Endothelial cell of umbilical vein (primary cell): ENCODE measurements at regions not wholly inside any gene's neighbourhood (a gene's known extent, or its start where the extent isn't known, plus 50 kb on each side); places are given as distances from the start of the nearest gene placed in this dataset.

ENCODE experiments used
- BruUV-seq: library from RNA; stranded (reverse); fragments of 400-500 nt; replicated peaks from 2 replicates; lab custom pipeline; 2021; lab: Mats Ljungman, UMichigan
- CTCF ChIA-PET: fragments of 300-600, 350-600 bp; sonication (Branson Sonifier 250); formaldehyde crosslinking; loops from one replicate; lab custom pipeline; 2021; ENCODE audit warnings: antibody characterized with exemption, inconsistent platforms; lab: Charles Lee
- POLR2A ChIA-PET: fragments of 300-600, 350-600 bp; sonication (Branson Sonifier 250); formaldehyde crosslinking; loops from one replicate; lab custom pipeline; 2021; ENCODE audit warnings: antibody characterized with exemption, inconsistent platforms; lab: Charles Lee
- DNase-seq: peaks from one replicate; pipeline ENCODE4 v3.0.0-alpha.2; 2011; ENCODE audit warnings: low read depth, low spot score
- FAIRE-seq: peaks from 2 replicates; lab custom pipeline; 2011; peaks lifted over from hg19 to GRCh38; lab: Jason Lieb, UNC
- H2AFZ ChIP-seq: 2 replicates; pipeline ENCODE4 v1.6.0; 2012; ENCODE audit warnings: low read depth, low read length, control low read depth, inconsistent platforms
- H3K27ac ChIP-seq: 2 replicates; pipeline ENCODE4 v1.5.1; 2011; ENCODE audit warnings: low read depth, mild to moderate bottlenecking, control low read depth, low read length, moderate library complexity; ENCODE audit not compliant: insufficient read depth
- H3K27me3 ChIP-seq, 2 experiments: 2 replicates each; pipeline versions ENCODE4 v1.6.0 to v1.6.1; 2011; ENCODE audit warnings: low read length in 2 of 2, mixed read lengths in 1 of 2; ENCODE audit not compliant: control insufficient read depth in 2 of 2, insufficient read depth in 2 of 2
- H3K36me3 ChIP-seq, 2 experiments: 2 replicates in 1 of 2; 3 replicates in 1 of 2; pipeline ENCODE4 v1.5.1; 2011; ENCODE audit warnings: low read length in 2 of 2, mild to moderate bottlenecking in 1 of 2, moderate library complexity in 1 of 2; ENCODE audit not compliant: control insufficient read depth in 2 of 2, insufficient read depth in 2 of 2; ENCODE audit errors: extremely low read depth in 1 of 2
- H3K4me1 ChIP-seq: 3 replicates; pipeline ENCODE4 v1.5.1; 2011; ENCODE audit warnings: mild to moderate bottlenecking, low read length; ENCODE audit not compliant: control insufficient read depth, insufficient read depth; ENCODE audit errors: extremely low read depth
- H3K4me2 ChIP-seq: 2 replicates; pipeline ENCODE4 v1.6.1; 2011; ENCODE audit warnings: low read length, control low read depth, mixed read lengths; ENCODE audit not compliant: insufficient read depth
- H3K4me3 ChIP-seq, 3 experiments: fragments of 200-600 bp in 1 of 3; sonication (generic), shearing (Covaris generic) in 1 of 3; replicated peaks in 1 of 3; 2 replicates each; pipeline ENCODE4 v1.5.1; 2011 to 2016; ENCODE audit warnings: control low read depth in 3 of 3, low read length in 3 of 3, mild to moderate bottlenecking in 2 of 3, inconsistent platforms in 1 of 3, low read depth in 1 of 3, moderate library complexity in 1 of 3; ENCODE audit not compliant: insufficient read depth in 1 of 3
- H3K79me2 ChIP-seq: 2 replicates; pipeline ENCODE4 v1.6.0; 2012; ENCODE audit warnings: low read length, inconsistent platforms; ENCODE audit not compliant: control insufficient read depth, insufficient read depth
- H3K9ac ChIP-seq: replicated peaks from 2 replicates; pipeline ENCODE3; 2011; ENCODE audit warnings: low read length, control low read depth; ENCODE audit not compliant: insufficient read depth; ENCODE audit errors: extremely low read depth
- H3K9me1 ChIP-seq: replicated peaks from 3 replicates; pipeline ENCODE4 v1.6.0; 2011; ENCODE audit warnings: mild to moderate bottlenecking, low read length; ENCODE audit not compliant: control insufficient read depth, insufficient read depth; ENCODE audit errors: extremely low read depth
- H3K9me3 ChIP-seq: replicated peaks from 2 replicates; pipeline ENCODE4 v1.5.1; 2012; ENCODE audit warnings: low read length, inconsistent platforms; ENCODE audit not compliant: control insufficient read depth, insufficient read depth
- H4K20me1 ChIP-seq: replicated peaks from 2 replicates; pipeline ENCODE3; 2011; ENCODE audit warnings: mild to moderate bottlenecking, low read length; ENCODE audit not compliant: control insufficient read depth, insufficient read depth; ENCODE audit errors: extremely low read depth
- EZH2 ChIP-seq: IDR thresholded peaks from 2 replicates; pipeline ENCODE4 v1.6.1; 2012; ENCODE audit warnings: borderline replicate concordance, low read depth, mild to moderate bottlenecking, moderate library complexity, low read length, inconsistent platforms; ENCODE audit not compliant: severe bottlenecking
- FOS ChIP-seq: IDR thresholded peaks from 2 replicates; pipeline ENCODE4 v1.6.1; 2011; ENCODE audit warnings: mild to moderate bottlenecking, low read length, moderate library complexity, borderline replicate concordance; ENCODE audit not compliant: insufficient read depth
- GATA2 ChIP-seq: IDR thresholded peaks from 2 replicates; pipeline ENCODE4 v1.7.0; 2011; ENCODE audit warnings: low read depth, mild to moderate bottlenecking, moderate library complexity, mixed read lengths, low read length; ENCODE audit not compliant: insufficient read length, insufficient read depth
- JUN ChIP-seq: IDR thresholded peaks from 2 replicates; pipeline ENCODE4 v1.6.1; 2011; ENCODE audit warnings: borderline replicate concordance, low read depth; ENCODE audit not compliant: insufficient read length, insufficient read depth
- MYC ChIP-seq: IDR thresholded peaks from one replicate; pipeline ENCODE4 v1.6.1; 2011; ENCODE audit warnings: mild to moderate bottlenecking, low read depth, low read length
- POLR2A ChIP-seq: IDR thresholded peaks from 2 replicates; pipeline ENCODE4 v1.6.1; 2012; ENCODE audit warnings: low read depth, mild to moderate bottlenecking, control low read depth, low read length
- POLR2AphosphoS5 ChIP-seq: IDR thresholded peaks from 2 replicates; pipeline ENCODE4 v1.6.1; 2012; ENCODE audit warnings: low read depth, mild to moderate bottlenecking, control low read depth, low read length, moderate library complexity; ENCODE audit not compliant: insufficient read depth
- dilution Hi-C: fragments of 300-500 bp; cut with MboI; formaldehyde crosslinking; loops from one replicate; pipeline ENCODE4 v1.15.0; 2019; ENCODE audit warnings: low sequenced_read_pairs; ENCODE audit not compliant: extremely low pct_ligation_motif_present
- intact Hi-C: fragments of 100-400 bp; cut with micrococcal nuclease; formaldehyde crosslinking; loops from one replicate; pipeline ENCODE4 v1.10.0; 2022
- TF ChIP-seq, protein P1 (sequence below), 2 donors: IDR thresholded peaks; 1 replicate in 1 of 2; 2 replicates in 1 of 2; pipeline ENCODE4 v1.5.1; 2011; ENCODE audit warnings: low read length in 2 of 2, mild to moderate bottlenecking in 2 of 2, moderate library complexity in 2 of 2, control low read depth in 1 of 2, inconsistent platforms in 1 of 2, low read depth in 1 of 2; ENCODE audit not compliant: insufficient read depth in 1 of 2; ENCODE audit errors: extremely low read depth in 1 of 2
- TF ChIP-seq, protein P2 (sequence below): IDR thresholded peaks from 2 replicates; pipeline ENCODE4 v1.6.1; 2011; ENCODE audit not compliant: insufficient read depth, insufficient read length

DNA sequence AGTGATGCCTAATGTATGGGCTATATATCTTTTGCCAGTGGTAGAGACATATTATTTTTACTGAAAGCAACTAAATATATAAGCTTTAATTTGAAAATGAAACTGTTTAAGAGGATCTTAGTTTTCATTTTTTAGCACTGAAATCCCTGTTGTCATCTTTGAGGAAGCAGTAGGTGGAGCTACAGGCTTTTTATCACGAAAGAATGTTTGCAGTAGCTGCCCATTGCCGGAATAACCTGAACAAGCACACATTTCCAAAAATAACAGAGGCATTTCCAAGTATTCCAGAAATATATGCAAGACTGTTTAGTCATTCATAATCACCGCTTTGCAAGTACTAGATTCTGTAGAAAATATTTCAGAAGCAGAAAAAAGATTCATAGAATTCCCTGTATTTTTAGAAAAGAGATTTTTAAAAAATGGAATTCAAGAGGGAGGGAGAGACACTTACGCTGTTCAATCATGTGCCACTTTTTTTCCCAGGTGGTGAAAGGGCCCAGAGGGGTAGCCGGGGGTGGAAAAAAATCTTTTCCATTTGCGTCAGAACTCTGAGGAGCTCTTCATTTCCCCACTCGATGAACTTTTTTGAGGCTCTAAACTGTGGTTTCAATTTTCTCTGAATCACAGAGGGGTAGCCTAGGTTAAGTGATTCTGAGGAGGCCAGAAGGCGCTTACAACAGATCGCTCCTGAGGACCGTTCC lies 142.5 kb upstream of the FERMT1 start:
- peak; percentile 98 for FAIRE-seq
- peak overlapping the region; percentile 96 for H3K4me2 ChIP-seq
- peak overlapping the region; percentile 18 for H3K27ac ChIP-seq
- H3K4me3 ChIP-seq: peak overlapping the region in 1 of 3 experiments; percentile 59
- POLR2A ChIA-PET: no interaction called here
- H3K4me1 ChIP-seq: peaks cover 10% of the 10 kb centered on the region
- DNase-seq: peak; percentile 82
- no peaks in the 10 kb centered on the region for H3K9me3 ChIP-seq
- H3K27me3 ChIP-seq: peaks cover 0 to 4% of the 10 kb centered on the region in 2 experiments
- H3K9me1 ChIP-seq: no peaks in the 10 kb centered on the region
- intact Hi-C loops (loop anchor here (1.0 to 10.0 kb wide), 7 partner anchors 317 to 1594 kb away; no protein-coding TSS in a partner anchor), dilution Hi-C loops (no loop called here)
- peak overlapping the region; percentile 54 for H3K9ac ChIP-seq
- H3K79me2 ChIP-seq: no peaks in the 10 kb centered on the region
- peak overlapping the region; percentile 83 for H2AFZ ChIP-seq
- H3K36me3 ChIP-seq: no peaks in the 10 kb centered on the region
- CTCF ChIA-PET: interaction anchor here (0.7 to 3.6 kb wide), 34 partner anchors 10 to 1671 kb away, joined by 3 to 35 read pairs (median 4); partner anchors contain the start of gene BMP2
- TF ChIP-seq, protein P1, sequence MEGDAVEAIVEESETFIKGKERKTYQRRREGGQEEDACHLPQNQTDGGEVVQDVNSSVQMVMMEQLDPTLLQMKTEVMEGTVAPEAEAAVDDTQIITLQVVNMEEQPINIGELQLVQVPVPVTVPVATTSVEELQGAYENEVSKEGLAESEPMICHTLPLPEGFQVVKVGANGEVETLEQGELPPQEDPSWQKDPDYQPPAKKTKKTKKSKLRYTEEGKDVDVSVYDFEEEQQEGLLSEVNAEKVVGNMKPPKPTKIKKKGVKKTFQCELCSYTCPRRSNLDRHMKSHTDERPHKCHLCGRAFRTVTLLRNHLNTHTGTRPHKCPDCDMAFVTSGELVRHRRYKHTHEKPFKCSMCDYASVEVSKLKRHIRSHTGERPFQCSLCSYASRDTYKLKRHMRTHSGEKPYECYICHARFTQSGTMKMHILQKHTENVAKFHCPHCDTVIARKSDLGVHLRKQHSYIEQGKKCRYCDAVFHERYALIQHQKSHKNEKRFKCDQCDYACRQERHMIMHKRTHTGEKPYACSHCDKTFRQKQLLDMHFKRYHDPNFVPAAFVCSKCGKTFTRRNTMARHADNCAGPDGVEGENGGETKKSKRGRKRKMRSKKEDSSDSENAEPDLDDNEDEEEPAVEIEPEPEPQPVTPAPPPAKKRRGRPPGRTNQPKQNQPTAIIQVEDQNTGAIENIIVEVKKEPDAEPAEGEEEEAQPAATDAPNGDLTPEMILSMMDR (IDR thresholded peaks at IDR 0.05; ENCODE audit: extremely low read depth in 1 of 2, insufficient read depth in 1 of 2, low read depth in 1 of 2, low read length in 2 of 2): peak; percentile 11 to 29
- TF ChIP-seq EZH2: no peak
- no TSS peak for BruUV-seq
- no peaks in the 10 kb centered on the region for H4K20me1 ChIP-seq

DNA sequence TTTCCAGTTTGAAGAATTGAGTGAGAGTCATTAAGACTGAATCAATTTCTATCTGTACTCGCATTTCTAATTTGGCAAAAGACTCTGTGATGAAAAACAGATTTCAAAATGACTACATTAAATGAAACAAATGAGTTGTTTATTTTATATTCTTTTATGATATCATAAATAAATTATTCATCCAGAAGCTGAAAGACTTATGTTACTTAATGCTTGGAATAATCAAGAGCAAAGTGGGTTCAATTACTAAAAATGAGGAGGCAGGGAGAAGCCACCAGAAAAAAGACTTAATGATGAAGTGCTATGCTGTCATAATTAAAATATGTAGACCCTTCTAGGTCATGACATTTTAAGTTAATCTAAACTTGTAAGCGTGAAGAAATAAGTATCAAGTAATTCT lies 130.6 kb upstream of the FERMT1 start:
- intact Hi-C loops (no loop called here), dilution Hi-C loops (no loop called here)
- Histone ChIP-seq H3K36me3 (no peaks in the 10 kb centered on the region), H3K27me3 (peaks cover 2 to 7% of the 10 kb centered on the region in 2 experiments), H3K9ac (no peak overlapping the region), H3K9me1 (no peaks in the 10 kb centered on the region), H3K9me3 (no peaks in the 10 kb centered on the region), H3K4me1 (no peaks in the 10 kb centered on the region), H4K20me1 (no peaks in the 10 kb centered on the region), H3K4me2 (no peak overlapping the region), H3K79me2 (no peaks in the 10 kb centered on the region), H2AFZ (no peak overlapping the region), H3K4me3 (no peak overlapping the region), H3K27ac (no peak overlapping the region)
- ChIA-PET POLR2A (no interaction called here), CTCF (no interaction called here)
- no TSS peak for BruUV-seq
- TF ChIP-seq, protein P1 (IDR thresholded peaks at IDR 0.05; ENCODE audit: extremely low read depth in 1 of 2, insufficient read depth in 1 of 2, low read depth in 1 of 2, low read length in 2 of 2): no peak
- no peak for TF ChIP-seq JUN
- no peak for TF ChIP-seq POLR2A
- no peak for TF ChIP-seq POLR2AphosphoS5
- TF ChIP-seq EZH2: no peak
- no peak for TF ChIP-seq GATA2
- no peak for TF ChIP-seq MYC
- TF ChIP-seq, protein P2, sequence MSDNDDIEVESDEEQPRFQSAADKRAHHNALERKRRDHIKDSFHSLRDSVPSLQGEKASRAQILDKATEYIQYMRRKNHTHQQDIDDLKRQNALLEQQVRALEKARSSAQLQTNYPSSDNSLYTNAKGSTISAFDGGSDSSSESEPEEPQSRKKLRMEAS: no peak
- TF ChIP-seq FOS: no peak
- FAIRE-seq (no peak), DNase-seq (no peak)
